ENCODE measurements at regions not wholly inside any gene's neighbourhood (a gene's known extent, or its start where the extent isn't known, plus 50 kb on each side); places are given as distances from the start of the nearest gene placed in this dataset.

DNA sequence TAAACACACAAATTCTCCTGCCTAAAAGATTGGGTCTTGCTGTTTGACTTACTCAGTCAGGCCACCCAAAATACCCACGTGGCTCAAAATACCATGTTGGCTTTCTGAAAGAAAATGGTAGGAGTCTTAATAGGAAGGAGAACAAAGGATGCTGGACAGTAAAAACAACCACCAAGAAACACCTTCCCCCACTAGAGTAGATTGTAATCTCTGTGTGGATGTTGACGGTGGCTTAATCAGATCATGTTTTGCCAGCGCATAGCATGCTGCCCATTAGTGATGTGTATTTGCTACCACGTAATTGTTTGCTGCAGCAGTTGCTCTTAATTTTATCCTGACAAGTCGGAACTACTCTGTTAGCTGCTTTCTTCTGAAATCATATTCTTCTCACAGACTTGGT is 1229.3 kb upstream of the SLC10A2 start:
- no CpG with 5 or more reads among the region's 5 CpGs for WGBS, 2 experiments (ENCODE audit: extremely low coverage in 2 of 2, insufficient read length in 1 of 2)
- ChIA-PET POLR2A (ENCODE audit: unreplicated experiment) (no interaction called here), CTCF (interaction anchor here (1.0 kb wide), 1 partner anchor 11 kb away, joined by 3 read pairs; no protein-coding TSS in a partner anchor)
- H3K23ac ChIP-seq (ENCODE audit: low read depth, low read length): no peak overlapping the region
- no peak overlapping the region for H2AK5ac ChIP-seq (ENCODE audit: low read depth, low read length)
- H4K91ac ChIP-seq (ENCODE audit: insufficient read depth, low read depth, low read length): no peak overlapping the region
- H2BK20ac ChIP-seq (ENCODE audit: low read depth, low read length): no peak overlapping the region
- H3K18ac ChIP-seq (ENCODE audit: low read depth, low read length): no peak overlapping the region
- H2BK120ac ChIP-seq (ENCODE audit: low read depth, low read length): no peak overlapping the region
- no peak overlapping the region for H2BK5ac ChIP-seq (ENCODE audit: low read depth, low read length, poor library complexity, severe bottlenecking)
- no peaks in the 10 kb centered on the region for H3K27me3 ChIP-seq (ENCODE audit: control insufficient read depth, insufficient read depth, low read length)
- H4K20me1 ChIP-seq (ENCODE audit: insufficient read depth, low read length): no peaks in the 10 kb centered on the region
- intact Hi-C loops (cut with micrococcal nuclease): loop anchor here (5.0 kb wide), 1 partner anchor 413 kb away; no protein-coding TSS in a partner anchor
- H3K36me3 ChIP-seq (ENCODE audit: control insufficient read depth, insufficient read depth, low read length): no peaks in the 10 kb centered on the region
- H3K79me1 ChIP-seq (ENCODE audit: low read depth in 1 of 2, low read length in 2 of 2): no peaks in the 10 kb centered on the region
- H2BK15ac ChIP-seq (ENCODE audit: low read depth, low read length): no peak overlapping the region
- H3K9ac ChIP-seq (ENCODE audit: low read depth, low read length): no peak overlapping the region
- H2AK9ac ChIP-seq (replicated peaks; ENCODE audit: low read depth, low read length, poor library complexity): no peak overlapping the region
- no peak overlapping the region for H3K4me2 ChIP-seq (ENCODE audit: low read depth, low read length)
- no peak for TF ChIP-seq POLR2A (IDR thresholded peaks at IDR 0.05; ENCODE audit: low read depth, low read length)
- TF ChIP-seq FOS (IDR thresholded peaks at IDR 0.05; ENCODE audit: low read depth, low read length): no peak
- no peak for TF ChIP-seq MXI1 (IDR thresholded peaks at IDR 0.05; ENCODE audit: borderline replicate concordance, low read depth, low read length)
- TF ChIP-seq, protein P1, sequence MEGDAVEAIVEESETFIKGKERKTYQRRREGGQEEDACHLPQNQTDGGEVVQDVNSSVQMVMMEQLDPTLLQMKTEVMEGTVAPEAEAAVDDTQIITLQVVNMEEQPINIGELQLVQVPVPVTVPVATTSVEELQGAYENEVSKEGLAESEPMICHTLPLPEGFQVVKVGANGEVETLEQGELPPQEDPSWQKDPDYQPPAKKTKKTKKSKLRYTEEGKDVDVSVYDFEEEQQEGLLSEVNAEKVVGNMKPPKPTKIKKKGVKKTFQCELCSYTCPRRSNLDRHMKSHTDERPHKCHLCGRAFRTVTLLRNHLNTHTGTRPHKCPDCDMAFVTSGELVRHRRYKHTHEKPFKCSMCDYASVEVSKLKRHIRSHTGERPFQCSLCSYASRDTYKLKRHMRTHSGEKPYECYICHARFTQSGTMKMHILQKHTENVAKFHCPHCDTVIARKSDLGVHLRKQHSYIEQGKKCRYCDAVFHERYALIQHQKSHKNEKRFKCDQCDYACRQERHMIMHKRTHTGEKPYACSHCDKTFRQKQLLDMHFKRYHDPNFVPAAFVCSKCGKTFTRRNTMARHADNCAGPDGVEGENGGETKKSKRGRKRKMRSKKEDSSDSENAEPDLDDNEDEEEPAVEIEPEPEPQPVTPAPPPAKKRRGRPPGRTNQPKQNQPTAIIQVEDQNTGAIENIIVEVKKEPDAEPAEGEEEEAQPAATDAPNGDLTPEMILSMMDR (conservative IDR thresholded peaks at IDR 0.05; ENCODE audit: low read depth, low read length): no peak
- TF ChIP-seq BHLHE40 (IDR thresholded peaks at IDR 0.05; ENCODE audit: low read depth, low read length): no peak
- no peaks in the 10 kb centered on the region for H3K9me1 ChIP-seq (ENCODE audit: insufficient read depth, low read length)
- H4K5ac ChIP-seq (ENCODE audit: low read depth, low read length): no peak overlapping the region
- no peak overlapping the region for H3K4ac ChIP-seq (ENCODE audit: low read depth, low read length)
- H3K9me3 ChIP-seq (ENCODE audit: control insufficient read depth, insufficient read depth, low read length): no peaks in the 10 kb centered on the region
- H3K14ac ChIP-seq (replicated peaks; ENCODE audit: low read depth, low read length): no peak overlapping the region
- no peak for ATAC-seq (ENCODE audit: low read depth)
- H4K8ac ChIP-seq (ENCODE audit: low read depth in 2 of 2, low read length in 2 of 2): no peak overlapping the region
- dilution Hi-C loops (cut with HindIII; ENCODE audit: low sequenced_read_pairs, unreplicated experiment): no loop called here
- BruUV-seq (replicated peaks): no TSS peak
- in situ Hi-C loops (cut with MboI; ENCODE audit: low sequenced_read_pairs): no loop called here
- H3K27ac ChIP-seq (ENCODE audit: insufficient read depth, low read length): no peak overlapping the region
- no peak overlapping the region for H3K4me3 ChIP-seq (ENCODE audit: insufficient read depth, low read depth, low read length)
- H3K56ac ChIP-seq (ENCODE audit: extremely low read depth, insufficient read depth, low read length): no peak overlapping the region
- no peak for DNase-seq
- H2AFZ ChIP-seq (replicated peaks; ENCODE audit: low read length, poor library complexity): no peak overlapping the region
- H3K4me1 ChIP-seq (ENCODE audit: control insufficient read depth, insufficient read depth, low read length): peaks cover 2% of the 10 kb centered on the region; the same call in 1 of the 2 replicates

All from IMR-90 (cell line).